ENCODE measurements at regions not wholly inside any gene's neighbourhood (a gene's known extent, or its start where the extent isn't known, plus 50 kb on each side); places are given as distances from the start of the nearest gene placed in this dataset.

DNA sequence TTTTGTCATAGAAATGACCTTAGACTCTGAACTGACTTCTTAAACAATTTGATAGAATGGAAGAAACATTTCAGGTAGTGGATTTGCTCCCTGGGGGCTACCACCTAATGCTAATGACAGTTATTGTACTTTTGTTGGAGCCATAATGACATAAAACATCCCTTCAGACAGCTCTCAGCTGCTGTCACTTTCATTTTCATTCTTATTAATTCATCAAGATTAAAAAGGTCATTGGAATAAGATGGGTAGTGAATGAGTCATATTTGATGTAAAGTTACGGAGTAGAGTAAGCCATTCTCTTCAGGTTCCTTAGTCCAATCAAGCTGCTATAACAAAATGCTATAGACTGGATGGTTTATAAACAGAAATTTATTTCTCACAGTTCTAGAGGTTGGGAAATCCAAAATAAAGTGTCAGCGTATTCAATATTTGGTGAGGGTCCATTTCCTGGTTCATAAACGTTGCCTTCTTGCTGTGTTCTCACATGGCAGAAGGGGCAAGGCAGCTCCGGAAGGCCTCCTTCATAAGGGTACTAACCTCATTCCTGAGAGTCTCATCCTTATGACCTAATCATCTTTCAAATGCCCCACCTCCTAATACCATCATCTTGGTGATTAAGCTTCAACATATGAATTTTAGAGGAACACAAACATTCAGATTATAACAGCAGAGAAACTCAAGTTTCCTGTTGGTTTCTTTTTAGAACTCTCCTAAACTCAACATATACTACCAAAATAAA lies 268.5 kb downstream of the ARAP2 start:
- Histone ChIP-seq H2BK15ac (ENCODE audit: low read depth, low read length) (no peak overlapping the region), H3K9me3 (ENCODE audit: control insufficient read depth, low read depth, low read length) (no peaks in the 10 kb centered on the region), H3K9ac (ENCODE audit: extremely low read depth, insufficient read length, low read length) (no peak overlapping the region), H3K23me2 (ENCODE audit: insufficient read length, low read depth, low read length, poor library complexity, severe bottlenecking) (no peaks in the 10 kb centered on the region), H3K56ac (ENCODE audit: insufficient read length, low read depth, low read length) (no peak overlapping the region), H3T11ph (ENCODE audit: low read length) (no peak overlapping the region), H2AFZ (ENCODE audit: low read length) (no peak overlapping the region), H3K18ac (ENCODE audit: insufficient read length, low read depth, low read length) (no peak overlapping the region), H3K27me3 (ENCODE audit: insufficient read depth, low read length) (no peaks in the 10 kb centered on the region), H3K27ac (ENCODE audit: insufficient read length, low read depth, low read length) (no peak overlapping the region), H4K5ac (ENCODE audit: insufficient read length, low read depth, low read length) (no peak overlapping the region), H4K20me1 (ENCODE audit: control insufficient read depth, insufficient read depth, insufficient read length) (no peaks in the 10 kb centered on the region), H3K79me2 (ENCODE audit: insufficient read depth, low read length) (no peaks in the 10 kb centered on the region), H2BK5ac (ENCODE audit: insufficient read length, low read length) (no peak overlapping the region), H4K8ac (replicated peaks; ENCODE audit: insufficient read length, low read depth, low read length) (no peak overlapping the region), H3K4ac (ENCODE audit: low read depth, low read length) (no peak overlapping the region), H4K91ac (ENCODE audit: insufficient read length, low read depth, low read length) (no peak overlapping the region), H2BK120ac (ENCODE audit: low read depth, low read length, poor library complexity, severe bottlenecking) (no peak overlapping the region), H3K4me2 (ENCODE audit: insufficient read depth, insufficient read length, low read length) (no peak overlapping the region), H3K14ac (ENCODE audit: insufficient read depth, low read length) (no peak overlapping the region), H3K23ac (ENCODE audit: insufficient read length, low read depth, low read length) (no peak overlapping the region), H2AK5ac (ENCODE audit: insufficient read length, low read length) (no peak overlapping the region), H3K79me1 (ENCODE audit: insufficient read depth, low read depth, low read length, poor library complexity, severe bottlenecking) (no peaks in the 10 kb centered on the region), H3K4me1 (ENCODE audit: insufficient read depth, low read length) (no peaks in the 10 kb centered on the region; the same call in 1 of the 2 replicates), H2BK20ac (ENCODE audit: low read depth, low read length, poor library complexity, severe bottlenecking) (no peak overlapping the region), H2BK12ac (ENCODE audit: insufficient read length, low read depth, low read length) (no peak overlapping the region)
- Mint-ChIP-seq H3K9me3 (no peaks in the 10 kb centered on the region), H3K27me3 (ENCODE audit: low read depth) (no peaks in the 10 kb centered on the region; the same call in 1 of the 2 replicates), H3K4me1 (no peaks in the 10 kb centered on the region), H3K36me3 (ENCODE audit: insufficient read depth in 1 of 3, low read depth in 3 of 3) (no peaks in the 10 kb centered on the region), H3K4me3 (no peak overlapping the region), H3K27ac (no peak overlapping the region; a peak in 1 of 7 replicates)
- TF ChIP-seq, protein P1, sequence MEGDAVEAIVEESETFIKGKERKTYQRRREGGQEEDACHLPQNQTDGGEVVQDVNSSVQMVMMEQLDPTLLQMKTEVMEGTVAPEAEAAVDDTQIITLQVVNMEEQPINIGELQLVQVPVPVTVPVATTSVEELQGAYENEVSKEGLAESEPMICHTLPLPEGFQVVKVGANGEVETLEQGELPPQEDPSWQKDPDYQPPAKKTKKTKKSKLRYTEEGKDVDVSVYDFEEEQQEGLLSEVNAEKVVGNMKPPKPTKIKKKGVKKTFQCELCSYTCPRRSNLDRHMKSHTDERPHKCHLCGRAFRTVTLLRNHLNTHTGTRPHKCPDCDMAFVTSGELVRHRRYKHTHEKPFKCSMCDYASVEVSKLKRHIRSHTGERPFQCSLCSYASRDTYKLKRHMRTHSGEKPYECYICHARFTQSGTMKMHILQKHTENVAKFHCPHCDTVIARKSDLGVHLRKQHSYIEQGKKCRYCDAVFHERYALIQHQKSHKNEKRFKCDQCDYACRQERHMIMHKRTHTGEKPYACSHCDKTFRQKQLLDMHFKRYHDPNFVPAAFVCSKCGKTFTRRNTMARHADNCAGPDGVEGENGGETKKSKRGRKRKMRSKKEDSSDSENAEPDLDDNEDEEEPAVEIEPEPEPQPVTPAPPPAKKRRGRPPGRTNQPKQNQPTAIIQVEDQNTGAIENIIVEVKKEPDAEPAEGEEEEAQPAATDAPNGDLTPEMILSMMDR (conservative IDR thresholded peaks at IDR 0.05), result no peak
- DNase-seq, result no peak
- WGBS (ENCODE audit: extremely low coverage, insufficient read length, low lambda C conversion rate), result no CpG with 5 or more reads among the region's 4 CpGs

All from H9 (cell line).